ENCODE measurements at regions not wholly inside any gene's neighbourhood (a gene's known extent, or its start where the extent isn't known, plus 50 kb on each side); places are given as distances from the start of the nearest gene placed in this dataset.

DNA sequence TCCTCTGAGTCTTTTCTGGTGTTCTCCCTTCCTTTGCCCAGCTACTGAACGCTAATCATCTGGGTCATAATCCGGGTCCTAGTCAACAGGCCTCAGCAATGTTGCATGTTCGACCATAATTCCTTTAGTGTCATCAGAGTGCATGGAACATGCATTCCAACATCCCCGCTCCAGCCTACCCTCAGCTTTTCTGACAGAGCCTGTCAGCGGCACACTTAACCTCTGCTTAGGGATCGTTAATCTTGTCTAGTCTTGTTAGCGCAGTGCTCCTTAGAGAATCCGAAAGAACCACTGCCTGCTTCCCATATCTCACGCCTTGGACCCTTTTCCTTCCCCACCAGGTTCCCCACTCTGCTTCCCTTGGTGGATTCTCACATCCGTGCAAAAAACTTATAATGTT lies 767.9 kb upstream of the ID2 start:
- no peak overlapping the region for H3K4me3 ChIP-seq (ENCODE audit: low read depth, low read length)
- TF ChIP-seq, protein P1, sequence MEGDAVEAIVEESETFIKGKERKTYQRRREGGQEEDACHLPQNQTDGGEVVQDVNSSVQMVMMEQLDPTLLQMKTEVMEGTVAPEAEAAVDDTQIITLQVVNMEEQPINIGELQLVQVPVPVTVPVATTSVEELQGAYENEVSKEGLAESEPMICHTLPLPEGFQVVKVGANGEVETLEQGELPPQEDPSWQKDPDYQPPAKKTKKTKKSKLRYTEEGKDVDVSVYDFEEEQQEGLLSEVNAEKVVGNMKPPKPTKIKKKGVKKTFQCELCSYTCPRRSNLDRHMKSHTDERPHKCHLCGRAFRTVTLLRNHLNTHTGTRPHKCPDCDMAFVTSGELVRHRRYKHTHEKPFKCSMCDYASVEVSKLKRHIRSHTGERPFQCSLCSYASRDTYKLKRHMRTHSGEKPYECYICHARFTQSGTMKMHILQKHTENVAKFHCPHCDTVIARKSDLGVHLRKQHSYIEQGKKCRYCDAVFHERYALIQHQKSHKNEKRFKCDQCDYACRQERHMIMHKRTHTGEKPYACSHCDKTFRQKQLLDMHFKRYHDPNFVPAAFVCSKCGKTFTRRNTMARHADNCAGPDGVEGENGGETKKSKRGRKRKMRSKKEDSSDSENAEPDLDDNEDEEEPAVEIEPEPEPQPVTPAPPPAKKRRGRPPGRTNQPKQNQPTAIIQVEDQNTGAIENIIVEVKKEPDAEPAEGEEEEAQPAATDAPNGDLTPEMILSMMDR (IDR thresholded peaks at IDR 0.05; ENCODE audit: insufficient read depth, low read length, missing control alignments): no peak
- CTCF ChIA-PET: no interaction called here
- POLR2A ChIA-PET: no interaction called here
- no peak for DNase-seq (ENCODE audit: low read depth, low spot score)

GRCh38 chr2:7915302-7916091 lies 766.4 kb upstream of the ID2 start:
- ChIA-PET POLR2A (interaction anchor here (0.7 kb wide), 1 partner anchor 766 kb away, joined by 4 read pairs; the partner anchor contains the start of gene ID2), CTCF (interaction anchor here (0.6 to 1.0 kb wide), 2 partner anchors 9 to 15 kb away, joined by 3 read pairs; no protein-coding TSS in a partner anchor)
- H3K4me3 ChIP-seq (ENCODE audit: low read depth, low read length): peak overlapping the region; percentile 35
- TF ChIP-seq, protein P1 (IDR thresholded peaks at IDR 0.05; ENCODE audit: insufficient read depth, low read length, missing control alignments): no peak
- DNase-seq (ENCODE audit: low read depth, low spot score): no peak

GRCh38 chr2:7916670-7917069 lies 765.2 kb upstream of the ID2 start:
- CTCF ChIA-PET: no interaction called here
- DNase-seq (ENCODE audit: low read depth, low spot score): no peak
- no peak overlapping the region for H3K4me3 ChIP-seq (ENCODE audit: low read depth, low read length)
- POLR2A ChIA-PET: no interaction called here
- TF ChIP-seq, protein P1 (IDR thresholded peaks at IDR 0.05; ENCODE audit: insufficient read depth, low read length, missing control alignments): no peak

- H3K4me3 ChIP-seq (ENCODE audit: low read depth, low read length): no peak overlapping the region
- TF ChIP-seq, protein P1 (IDR thresholded peaks at IDR 0.05; ENCODE audit: insufficient read depth, low read length, missing control alignments): no peak
- POLR2A ChIA-PET: no interaction called here
- no peak for DNase-seq (ENCODE audit: low read depth, low spot score)
- CTCF ChIA-PET: no interaction called here
Observed at GRCh38 chr2:7919510-7919909, 762.3 kb upstream of the ID2 start.

DNA sequence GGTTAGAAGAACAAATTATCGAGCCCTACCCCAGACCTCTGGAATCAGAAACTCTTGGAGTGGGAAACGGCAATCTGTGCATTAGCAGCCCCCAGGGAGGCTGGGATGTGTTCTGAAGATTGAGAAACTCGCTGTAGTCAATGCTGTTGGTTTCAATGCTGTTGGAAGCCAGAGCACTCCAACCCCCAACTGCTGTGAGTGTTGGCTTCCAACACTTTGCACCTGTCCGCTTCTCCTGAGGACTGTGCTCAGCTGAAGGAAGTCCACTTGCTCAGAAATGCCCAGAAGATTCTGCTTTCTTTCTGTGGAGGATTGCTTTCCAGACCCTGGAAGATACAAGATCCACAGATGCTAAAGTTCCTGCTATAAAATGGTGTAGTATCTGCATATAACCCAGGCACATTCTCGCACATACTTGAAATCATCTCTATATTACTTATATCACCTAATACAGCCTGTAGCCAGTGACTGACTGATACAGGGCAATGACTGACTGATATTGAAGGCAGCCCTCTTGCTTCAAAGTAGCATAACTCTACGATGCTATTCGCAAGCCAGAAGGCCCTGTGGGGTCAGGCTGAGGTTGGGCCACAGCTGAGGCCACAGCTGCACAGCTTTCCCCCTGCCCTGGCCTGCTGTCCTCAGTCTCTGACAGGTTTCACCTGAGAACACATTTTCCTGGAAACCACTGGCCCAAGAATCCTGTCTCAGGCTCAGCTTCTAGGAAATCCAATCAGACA lies 757.7 kb upstream of the ID2 start:
- ChIA-PET CTCF (interaction anchor here (1.1 kb wide), 1 partner anchor 9 kb away, joined by 3 read pairs; no protein-coding TSS in a partner anchor), POLR2A (no interaction called here)
- H3K4me3 ChIP-seq (ENCODE audit: low read depth, low read length): no peak overlapping the region
- DNase-seq (ENCODE audit: low read depth, low spot score): no peak
- TF ChIP-seq, protein P1 (IDR thresholded peaks at IDR 0.05; ENCODE audit: insufficient read depth, low read length, missing control alignments): no peak

- TF ChIP-seq, protein P1 (IDR thresholded peaks at IDR 0.05; ENCODE audit: insufficient read depth, low read length, missing control alignments): no peak
- ChIA-PET POLR2A (no interaction called here), CTCF (no interaction called here)
- H3K4me3 ChIP-seq (ENCODE audit: low read depth, low read length): no peak overlapping the region
- DNase-seq (ENCODE audit: low read depth, low spot score): no peak
Observed at GRCh38 chr2:7925506-7925905, 756.4 kb upstream of the ID2 start.
